HCT116 (cell line): ENCODE measurements at regions not wholly inside any gene's neighbourhood (a gene's known extent, or its start where the extent isn't known, plus 50 kb on each side); places are given as distances from the start of the nearest gene placed in this dataset.
A peak's percentile ranks its signal among the peaks of the same experiment; 100 is the strongest.

Source experiments
- ATAC-seq: fragments of 200-7000 bp; cut with Tn5 transposase; 2 replicates; pipeline ENCODE4 v1.9.1; 2020; ENCODE audit warnings: mild to moderate bottlenecking, moderate library complexity
- BruUV-seq: library from RNA; stranded (reverse); fragments of 400-500 nt; replicated peaks from 2 replicates; lab custom pipeline; 2021; lab: Mats Ljungman, UMichigan
- CTCF ChIA-PET: fragments of 300-600 bp; sonication (Branson Sonifier 250); formaldehyde crosslinking; loops from one replicate; lab custom pipeline; 2021; ENCODE audit warnings: antibody characterized with exemption; lab: Charles Lee
- POLR2A ChIA-PET: fragments of 300-600, 350-600 bp; sonication (Branson Sonifier 250); formaldehyde crosslinking; loops from one replicate; lab custom pipeline; 2021; ENCODE audit warnings: antibody characterized with exemption; lab: Charles Lee
- RAD21 ChIA-PET, 2 experiments: fragments of 300-600 bp; sonication (Branson Sonifier 250); formaldehyde crosslinking; loops; one replicate each; lab custom pipeline; 2023; ENCODE audit warnings: low total read pairs in 2 of 2; ENCODE audit not compliant: uncharacterized antibody in 2 of 2, unreplicated experiment in 2 of 2, low non-redundant PET in 1 of 2; lab: Charles Lee
- DNase-seq: peaks from one replicate; pipeline ENCODE4 v3.0.0-alpha.2; 2010; ENCODE audit warnings: low read depth, low spot score
- H2AFZ ChIP-seq: fragments of 200-600 bp; shearing (Covaris generic), sonication (generic); 2 replicates; pipeline ENCODE4 v1.6.1; 2017; ENCODE audit warnings: low read depth, mixed run types, mixed read lengths, antibody characterized with exemption, low read length; ENCODE audit not compliant: poor library complexity, severe bottlenecking
- H3K27ac ChIP-seq: 2 replicates; pipeline ENCODE4 v1.5.1; 2012; ENCODE audit warnings: low read depth, low read length
- H3K27me3 ChIP-seq: fragments of 200-600 bp; sonication (generic); 2 replicates; pipeline ENCODE4 v1.6.1; 2016; ENCODE audit warnings: mixed run types, low read length, mixed read lengths; ENCODE audit not compliant: insufficient read depth
- H3K36me3 ChIP-seq, 2 experiments: fragments of 200-500 bp in 1 of 2; fragments of 200-600 bp in 1 of 2; sonication (Bioruptor generic) in 1 of 2; sonication (generic) in 1 of 2; 2 replicates each; pipeline versions ENCODE4 v1.5.1 to v1.6.1; 2014 to 2016; ENCODE audit warnings: low read length in 2 of 2, inconsistent platforms in 1 of 2, mixed read lengths in 1 of 2, mixed run types in 1 of 2; ENCODE audit not compliant: insufficient read depth in 2 of 2, control insufficient read depth in 1 of 2
- H3K4me1 ChIP-seq, 2 experiments: fragments of 200-600 bp in 1 of 2; sonication (generic) in 1 of 2; 2 replicates each; pipeline versions ENCODE4 v1.5.1 to v1.6.1; 2012 to 2017; ENCODE audit warnings: low read length in 2 of 2, inconsistent platforms in 1 of 2, mild to moderate bottlenecking in 1 of 2, mixed read lengths in 1 of 2, mixed run types in 1 of 2, moderate library complexity in 1 of 2; ENCODE audit not compliant: insufficient read depth in 2 of 2, control insufficient read depth in 1 of 2
- H3K4me2 ChIP-seq: fragments of 200-600 bp; sonication (generic); 2 replicates; pipeline ENCODE4 v1.6.1; 2017; ENCODE audit warnings: mixed run types, low read length, mixed read lengths
- H3K4me3 ChIP-seq, 2 experiments: fragments of 200-600 bp in 1 of 2; sonication (generic) in 1 of 2; replicated peaks in 1 of 2; 2 replicates each; pipeline ENCODE4 v1.5.1; 2011 to 2016; ENCODE audit warnings: low read length in 2 of 2, control low read depth in 1 of 2, low read depth in 1 of 2, mild to moderate bottlenecking in 1 of 2, mixed read lengths in 1 of 2, mixed run types in 1 of 2
- H3K79me2 ChIP-seq: fragments of 200-600 bp; sonication (generic); 2 replicates; pipeline ENCODE4 v1.6.1; 2017; ENCODE audit warnings: mild to moderate bottlenecking, mixed run types, low read length, moderate library complexity, mixed read lengths; ENCODE audit not compliant: insufficient read depth
- H3K9ac ChIP-seq: fragments of 200-600 bp; sonication (generic); 2 replicates; pipeline ENCODE4 v1.6.1; 2016; ENCODE audit warnings: low read length, mixed read lengths
- H3K9me2 ChIP-seq: fragments of 200-600 bp; sonication (generic), shearing (Covaris generic); 2 replicates; pipeline ENCODE4 v1.6.1; 2017; ENCODE audit warnings: mixed run types, mild to moderate bottlenecking, moderate library complexity; ENCODE audit not compliant: insufficient read depth
- H3K9me3 ChIP-seq, 2 experiments: fragments of 200-500 bp in 1 of 2; fragments of 200-600 bp in 1 of 2; sonication (Bioruptor generic) in 1 of 2; sonication (generic) in 1 of 2; 2 replicates each; pipeline ENCODE4 v1.6.1; 2014 to 2017; ENCODE audit warnings: low read length in 2 of 2, mixed read lengths in 2 of 2, inconsistent platforms in 1 of 2, low read depth in 1 of 2, mild to moderate bottlenecking in 1 of 2, mixed run types in 1 of 2, moderate library complexity in 1 of 2; ENCODE audit not compliant: control insufficient read depth in 1 of 2, insufficient read depth in 1 of 2
- H4K20me1 ChIP-seq: fragments of 200-600 bp; sonication (generic), shearing (Covaris generic); 2 replicates; pipeline ENCODE4 v1.6.1; 2017; ENCODE audit warnings: mixed run types, mild to moderate bottlenecking, moderate library complexity; ENCODE audit not compliant: insufficient read depth
- EGR1 ChIP-seq: IDR thresholded peaks from 2 replicates; pipeline ENCODE4 v1.6.1; 2012; ENCODE audit warnings: low read depth
- ELF1 ChIP-seq: IDR thresholded peaks from 2 replicates; pipeline ENCODE4 v1.6.1; 2012; ENCODE audit warnings: low read depth, borderline replicate concordance
- EZH2phosphoT487 ChIP-seq: fragments of 200-600 bp; IDR thresholded peaks from 2 replicates; pipeline ENCODE4 v1.6.1; 2018; ENCODE audit warnings: antibody characterized with exemption, borderline replicate concordance
- FOSL1 ChIP-seq: IDR thresholded peaks from 2 replicates; pipeline ENCODE4 v1.6.1; 2012; ENCODE audit warnings: low read depth
- JUND ChIP-seq: IDR thresholded peaks from 2 replicates; pipeline ENCODE4 v1.6.1; 2012
- SIN3A ChIP-seq: IDR thresholded peaks from 2 replicates; pipeline ENCODE4 v1.6.1; 2012; ENCODE audit warnings: low read depth
- SP1 ChIP-seq: IDR thresholded peaks from 2 replicates; pipeline ENCODE4 v1.6.1; 2012; ENCODE audit warnings: low read depth
- SRF ChIP-seq: IDR thresholded peaks from 2 replicates; pipeline ENCODE4 v1.6.1; 2012; ENCODE audit warnings: low read depth
- intact Hi-C: fragments of 100-400 bp; cut with micrococcal nuclease; formaldehyde crosslinking; loops from 2 replicates; pipeline ENCODE4 v1.10.0; 2022

- Histone ChIP-seq H3K79me2 (no peaks in the 10 kb centered on the region), H3K9me3 (no peaks in the 10 kb centered on the region), H4K20me1 (no peaks in the 10 kb centered on the region), H3K4me3 (no peak overlapping the region), H2AFZ (no peak overlapping the region), H3K27me3 (peaks cover 3% of the 10 kb centered on the region; the same call in 1 of the 2 replicates), H3K9ac (no peak overlapping the region), H3K9me2 (no peaks in the 10 kb centered on the region), H3K4me2 (peak overlapping the region; percentile 75; the same call in 1 of the 2 replicates), H3K36me3 (no peaks in the 10 kb centered on the region), H3K27ac (no peak overlapping the region), H3K4me1 (peaks cover 10 to 30% of the 10 kb centered on the region in 2 experiments)
- intact Hi-C loops: no loop called here
- no peak for TF ChIP-seq SP1
- TF ChIP-seq EGR1: no peak
- no peak for TF ChIP-seq EZH2phosphoT487
- TF ChIP-seq SRF: no peak
- TF ChIP-seq JUND: no peak
- no peak for TF ChIP-seq ELF1
- POLR2A ChIA-PET: no interaction called here
- no TSS peak for BruUV-seq
- CTCF ChIA-PET: no interaction called here
- RAD21 ChIA-PET: no interaction called here
- ATAC-seq: no peak
- no peak for DNase-seq
Measured at GRCh38 chr16:88303405-88303804, 79.4 kb upstream of the ZNF469 start.

GRCh38 chr16:88303890-88304819 is 78.6 kb upstream of the ZNF469 start:
- ChIA-PET RAD21 (no interaction called here), POLR2A (no interaction called here), CTCF (no interaction called here)
- Histone ChIP-seq H3K9me3 (no peaks in the 10 kb centered on the region), H3K27me3 (no peaks in the 10 kb centered on the region), H3K4me3 (peak overlapping the region in 1 of 2 experiments; percentile 23; a peak in 2 of 4 replicates), H4K20me1 (no peaks in the 10 kb centered on the region), H3K79me2 (no peaks in the 10 kb centered on the region), H3K27ac (no peak overlapping the region), H3K4me2 (peak overlapping the region; percentile 75), H3K9ac (peak overlapping the region; percentile 13; the same call in 1 of the 2 replicates), H2AFZ (peak overlapping the region; percentile 7), H3K9me2 (no peaks in the 10 kb centered on the region), H3K4me1 (peaks cover 10 to 29% of the 10 kb centered on the region in 2 experiments), H3K36me3 (no peaks in the 10 kb centered on the region)
- peak; percentile 90 for ATAC-seq
- intact Hi-C loops: no loop called here
- BruUV-seq: no TSS peak
- peak; percentile 93 for TF ChIP-seq EGR1
- TF ChIP-seq SIN3A: no peak
- no peak for TF ChIP-seq FOSL1
- DNase-seq: no peak
